Neural cell (in vitro differentiated cells): ENCODE measurements at regions not wholly inside any gene's neighbourhood (a gene's known extent, or its start where the extent isn't known, plus 50 kb on each side); places are given as distances from the start of the nearest gene placed in this dataset.

Source experiments
- H2AFZ ChIP-seq: fragments of 200-600, 300-800 bp; sonication (generic), shearing (Covaris generic); 2 replicates; pipeline ENCODE4 v1.6.0; 2014; ENCODE audit warnings: low read depth, mild to moderate bottlenecking, antibody characterized with exemption, low read length, moderate library complexity
- H3F3A ChIP-seq: fragments of 200-600 bp; shearing (Covaris generic); 2 replicates; pipeline ENCODE4 v1.6.1; 2016; ENCODE audit warnings: mild to moderate bottlenecking, moderate library complexity, mixed read lengths, antibody characterized with exemption, low read length; ENCODE audit not compliant: insufficient read depth, poor library complexity, severe bottlenecking
- H3K27ac ChIP-seq: fragments of 200-600, 300-800 bp; sonication (generic), shearing (Covaris generic); 2 replicates; pipeline ENCODE4 v1.5.1; 2014; ENCODE audit warnings: mild to moderate bottlenecking, low read length, moderate library complexity
- H3K27me3 ChIP-seq: fragments of 300-800, 200-600 bp; sonication (generic), shearing (Covaris generic); 2 replicates; pipeline ENCODE4 v1.6.0; 2014; ENCODE audit warnings: mild to moderate bottlenecking, low read depth, low read length, moderate library complexity; ENCODE audit not compliant: insufficient read depth
- H3K36me3 ChIP-seq: fragments of 300-800, 200-600 bp; sonication (generic), shearing (Covaris generic); 2 replicates; pipeline ENCODE4 v1.5.1; 2014; ENCODE audit warnings: mild to moderate bottlenecking, antibody characterized with exemption, low read length, moderate library complexity; ENCODE audit not compliant: insufficient read depth
- H3K4me2 ChIP-seq: fragments of 300-800, 200-600 bp; sonication (generic), shearing (Covaris generic); 2 replicates; pipeline ENCODE4 v1.6.0; 2014; ENCODE audit warnings: mild to moderate bottlenecking, low read length
- H3K4me3 ChIP-seq: fragments of 300-800, 200-600 bp; sonication (generic), shearing (Covaris generic); 2 replicates; pipeline ENCODE4 v1.5.1; 2014; ENCODE audit warnings: mild to moderate bottlenecking, low read length, moderate library complexity
- H3K79me2 ChIP-seq: fragments of 200-600 bp; shearing (Covaris generic); replicated peaks from 2 replicates; pipeline ENCODE4 v1.6.0; 2014; ENCODE audit warnings: mild to moderate bottlenecking, low read length, moderate library complexity; ENCODE audit not compliant: insufficient read depth
- H3K9ac ChIP-seq: fragments of 300-800, 200-600 bp; sonication (generic), shearing (Covaris generic); 2 replicates; pipeline ENCODE4 v1.6.1; 2016; ENCODE audit warnings: mild to moderate bottlenecking, low read length, mixed read lengths
- H3K9me2 ChIP-seq: fragments of 200-600 bp; shearing (Covaris generic); 2 replicates; pipeline ENCODE4 v1.6.1; 2016; ENCODE audit warnings: mild to moderate bottlenecking, low read length, mixed read lengths; ENCODE audit not compliant: insufficient read depth
- H3K9me3 ChIP-seq: fragments of 200-600, 300-800 bp; sonication (generic), shearing (Covaris generic); 2 replicates; pipeline ENCODE4 v1.6.1; 2016; ENCODE audit warnings: mild to moderate bottlenecking, mixed run types, low read length, moderate library complexity, mixed read lengths
- H4K20me1 ChIP-seq: fragments of 200-600 bp; shearing (Covaris generic); 2 replicates; pipeline ENCODE4 v1.6.1; 2016; ENCODE audit warnings: mild to moderate bottlenecking, mixed run types; ENCODE audit not compliant: insufficient read depth
- CTCF ChIP-seq: fragments of 450-650 bp; IDR thresholded peaks from 2 replicates; pipeline ENCODE4 v1.5.1; 2014; ENCODE audit warnings: antibody characterized with exemption, mild to moderate bottlenecking, moderate library complexity; ENCODE audit not compliant: poor library complexity, severe bottlenecking
- EP300 ChIP-seq: fragments of 450-650 bp; conservative IDR thresholded peaks from 2 replicates; pipeline ENCODE4 v1.6.1; 2014; ENCODE audit warnings: antibody characterized with exemption, mild to moderate bottlenecking, moderate library complexity; ENCODE audit not compliant: poor library complexity, severe bottlenecking
- EZH2 ChIP-seq: fragments of 200-600, 300-800 bp; shearing (Covaris generic), sonication (generic); IDR thresholded peaks from 2 replicates; pipeline ENCODE4 v1.6.1; 2014; ENCODE audit warnings: antibody characterized with exemption, low read length, borderline replicate concordance, mild to moderate bottlenecking; ENCODE audit not compliant: insufficient read depth, poor library complexity, severe bottlenecking
- MXI1 ChIP-seq: fragments of 450-650 bp; conservative IDR thresholded peaks from 2 replicates; pipeline ENCODE4 v1.6.1; 2014; ENCODE audit warnings: antibody characterized with exemption, mild to moderate bottlenecking; ENCODE audit not compliant: poor library complexity, severe bottlenecking
- POLR2AphosphoS5 ChIP-seq: IDR thresholded peaks from 2 replicates; pipeline ENCODE4 v1.6.1; 2012
- RAD21 ChIP-seq: fragments of 450-650 bp; conservative IDR thresholded peaks from 2 replicates; pipeline ENCODE4 v1.6.1; 2014; ENCODE audit warnings: antibody characterized with exemption, mild to moderate bottlenecking, moderate library complexity
- SMC3 ChIP-seq: fragments of 450-650 bp; conservative IDR thresholded peaks from 2 replicates; pipeline ENCODE4 v1.6.1; 2014; ENCODE audit warnings: antibody characterized with exemption, mild to moderate bottlenecking, moderate library complexity; ENCODE audit not compliant: poor library complexity
- TAF1 ChIP-seq: IDR thresholded peaks from 2 replicates; pipeline ENCODE4 v1.6.1; 2012; ENCODE audit warnings: low read depth
- TF ChIP-seq, protein P1 (sequence below): IDR thresholded peaks from 2 replicates; pipeline ENCODE4 v1.6.1; 2012; ENCODE audit warnings: borderline replicate concordance

DNA sequence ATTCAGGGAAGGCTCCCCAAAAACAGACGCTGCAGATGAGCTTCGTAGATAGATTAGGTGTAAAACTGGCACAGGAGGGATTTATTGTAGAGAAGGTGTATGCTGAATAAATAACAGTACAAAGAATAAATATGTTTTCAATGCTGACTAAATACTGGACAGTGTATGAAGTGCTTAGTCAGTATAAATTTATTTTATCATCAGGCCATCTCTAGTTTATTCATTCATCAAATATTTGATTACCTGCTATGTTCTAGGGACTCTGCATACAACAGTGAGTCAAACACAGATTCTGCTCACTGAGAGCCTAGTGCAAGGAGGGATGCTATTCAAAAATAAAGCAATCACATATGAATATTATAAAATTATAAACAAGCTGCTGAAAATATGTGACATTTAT, 63.6 kb upstream of the TSPAN5 start:
- Histone ChIP-seq H3K27ac (no peak overlapping the region), H3K4me3 (no peak overlapping the region), H3K27me3 (no peaks in the 10 kb centered on the region), H3K9ac (no peak overlapping the region), H3K9me2 (no peaks in the 10 kb centered on the region), H2AFZ (no peak overlapping the region), H3K9me3 (no peaks in the 10 kb centered on the region), H3K4me2 (no peak overlapping the region), H3K79me2 (no peaks in the 10 kb centered on the region), H3F3A (no peaks in the 10 kb centered on the region), H3K36me3 (no peaks in the 10 kb centered on the region), H4K20me1 (no peaks in the 10 kb centered on the region)
- no peak for TF ChIP-seq RAD21
- TF ChIP-seq, protein P1, sequence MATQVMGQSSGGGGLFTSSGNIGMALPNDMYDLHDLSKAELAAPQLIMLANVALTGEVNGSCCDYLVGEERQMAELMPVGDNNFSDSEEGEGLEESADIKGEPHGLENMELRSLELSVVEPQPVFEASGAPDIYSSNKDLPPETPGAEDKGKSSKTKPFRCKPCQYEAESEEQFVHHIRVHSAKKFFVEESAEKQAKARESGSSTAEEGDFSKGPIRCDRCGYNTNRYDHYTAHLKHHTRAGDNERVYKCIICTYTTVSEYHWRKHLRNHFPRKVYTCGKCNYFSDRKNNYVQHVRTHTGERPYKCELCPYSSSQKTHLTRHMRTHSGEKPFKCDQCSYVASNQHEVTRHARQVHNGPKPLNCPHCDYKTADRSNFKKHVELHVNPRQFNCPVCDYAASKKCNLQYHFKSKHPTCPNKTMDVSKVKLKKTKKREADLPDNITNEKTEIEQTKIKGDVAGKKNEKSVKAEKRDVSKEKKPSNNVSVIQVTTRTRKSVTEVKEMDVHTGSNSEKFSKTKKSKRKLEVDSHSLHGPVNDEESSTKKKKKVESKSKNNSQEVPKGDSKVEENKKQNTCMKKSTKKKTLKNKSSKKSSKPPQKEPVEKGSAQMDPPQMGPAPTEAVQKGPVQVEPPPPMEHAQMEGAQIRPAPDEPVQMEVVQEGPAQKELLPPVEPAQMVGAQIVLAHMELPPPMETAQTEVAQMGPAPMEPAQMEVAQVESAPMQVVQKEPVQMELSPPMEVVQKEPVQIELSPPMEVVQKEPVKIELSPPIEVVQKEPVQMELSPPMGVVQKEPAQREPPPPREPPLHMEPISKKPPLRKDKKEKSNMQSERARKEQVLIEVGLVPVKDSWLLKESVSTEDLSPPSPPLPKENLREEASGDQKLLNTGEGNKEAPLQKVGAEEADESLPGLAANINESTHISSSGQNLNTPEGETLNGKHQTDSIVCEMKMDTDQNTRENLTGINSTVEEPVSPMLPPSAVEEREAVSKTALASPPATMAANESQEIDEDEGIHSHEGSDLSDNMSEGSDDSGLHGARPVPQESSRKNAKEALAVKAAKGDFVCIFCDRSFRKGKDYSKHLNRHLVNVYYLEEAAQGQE = no peak

DNA sequence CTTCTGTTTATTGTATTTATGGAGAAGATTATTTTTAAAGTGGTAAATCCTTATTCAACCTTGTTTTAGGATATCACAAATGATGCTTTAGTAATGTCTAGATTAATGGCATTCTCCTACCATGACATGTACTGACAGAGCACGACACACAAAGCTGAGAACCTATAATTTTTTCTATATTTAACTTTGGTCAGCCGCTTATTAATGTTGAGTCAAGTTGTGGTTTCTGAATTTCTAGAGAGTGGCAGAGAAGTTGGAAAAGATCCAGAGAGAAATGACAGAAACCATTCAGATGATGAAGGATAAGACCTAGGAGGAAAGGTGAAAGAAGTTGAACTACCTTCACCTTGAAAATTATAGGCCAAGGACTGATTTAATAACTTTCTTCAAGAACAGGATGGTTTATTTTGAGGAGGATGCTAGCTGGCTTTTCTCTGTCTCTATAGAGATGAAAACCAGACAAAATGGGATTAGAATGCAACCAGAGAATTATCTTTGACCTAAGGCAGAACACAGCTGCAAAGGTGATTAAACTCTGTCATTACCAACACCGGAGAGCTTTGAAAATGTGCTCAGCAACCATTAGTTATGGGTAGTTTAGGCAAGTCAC, 62.6 kb upstream of the TSPAN5 start:
- Histone ChIP-seq H3K9me2 (no peaks in the 10 kb centered on the region), H3K4me2 (no peak overlapping the region), H3K9ac (no peak overlapping the region), H3K4me3 (no peak overlapping the region), H3K79me2 (no peaks in the 10 kb centered on the region), H3F3A (no peaks in the 10 kb centered on the region), H2AFZ (no peak overlapping the region), H4K20me1 (no peaks in the 10 kb centered on the region), H3K9me3 (no peaks in the 10 kb centered on the region), H3K27me3 (no peaks in the 10 kb centered on the region), H3K27ac (no peak overlapping the region), H3K36me3 (no peaks in the 10 kb centered on the region)
- TF ChIP-seq, protein P1 = no peak
- TF ChIP-seq EZH2 = no peak
- peak; percentile 19 for TF ChIP-seq POLR2AphosphoS5

DNA sequence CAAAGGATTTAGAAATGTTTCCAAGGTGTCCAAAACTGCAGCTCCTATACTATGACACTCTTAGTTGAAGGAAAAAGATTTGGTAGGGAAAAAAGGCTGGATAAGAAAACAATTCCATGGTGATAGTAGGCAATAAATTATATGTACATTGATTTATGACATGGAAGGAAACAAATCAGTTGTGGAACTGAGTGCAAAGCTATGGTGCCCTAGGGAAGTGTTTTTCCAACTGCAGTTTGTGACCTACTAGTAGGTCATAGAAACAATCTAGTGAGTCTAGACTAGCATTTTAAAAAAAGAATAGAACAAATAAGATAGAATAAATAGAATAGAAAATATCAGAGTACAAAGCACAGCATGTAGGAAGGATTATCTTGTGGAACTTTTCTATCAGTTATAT, 58.4 kb upstream of the TSPAN5 start:
- Histone ChIP-seq H3K36me3 (no peaks in the 10 kb centered on the region), H3K9me2 (no peaks in the 10 kb centered on the region), H3K4me3 (no peak overlapping the region), H3K9ac (no peak overlapping the region), H3K9me3 (no peaks in the 10 kb centered on the region), H3K27ac (no peak overlapping the region), H3K27me3 (no peaks in the 10 kb centered on the region), H2AFZ (no peak overlapping the region), H3F3A (no peaks in the 10 kb centered on the region), H4K20me1 (no peaks in the 10 kb centered on the region), H3K79me2 (no peaks in the 10 kb centered on the region), H3K4me2 (no peak overlapping the region)
- no peak for TF ChIP-seq CTCF
- TF ChIP-seq TAF1 = no peak
- TF ChIP-seq MXI1 = no peak
- TF ChIP-seq EZH2 = no peak
- TF ChIP-seq, protein P1 = no peak
- no peak for TF ChIP-seq EP300
- no peak for TF ChIP-seq RAD21
- TF ChIP-seq POLR2AphosphoS5 = no peak
- TF ChIP-seq SMC3 = no peak
